Neural cell (in vitro differentiated cells): ENCODE measurements at regions not wholly inside any gene's neighbourhood (a gene's known extent, or its start where the extent isn't known, plus 50 kb on each side); places are given as distances from the start of the nearest gene placed in this dataset.

Experiments
- H2AFZ ChIP-seq: fragments of 200-600, 300-800 bp; sonication (generic), shearing (Covaris generic); 2 replicates; pipeline ENCODE4 v1.6.0; 2014; ENCODE audit warnings: low read depth, mild to moderate bottlenecking, antibody characterized with exemption, low read length, moderate library complexity
- H3F3A ChIP-seq: fragments of 200-600 bp; shearing (Covaris generic); 2 replicates; pipeline ENCODE4 v1.6.1; 2016; ENCODE audit warnings: mild to moderate bottlenecking, moderate library complexity, mixed read lengths, antibody characterized with exemption, low read length; ENCODE audit not compliant: insufficient read depth, poor library complexity, severe bottlenecking
- H3K27ac ChIP-seq: fragments of 200-600, 300-800 bp; sonication (generic), shearing (Covaris generic); 2 replicates; pipeline ENCODE4 v1.5.1; 2014; ENCODE audit warnings: mild to moderate bottlenecking, low read length, moderate library complexity
- H3K27me3 ChIP-seq: fragments of 300-800, 200-600 bp; sonication (generic), shearing (Covaris generic); 2 replicates; pipeline ENCODE4 v1.6.0; 2014; ENCODE audit warnings: mild to moderate bottlenecking, low read depth, low read length, moderate library complexity; ENCODE audit not compliant: insufficient read depth
- H3K36me3 ChIP-seq: fragments of 300-800, 200-600 bp; sonication (generic), shearing (Covaris generic); 2 replicates; pipeline ENCODE4 v1.5.1; 2014; ENCODE audit warnings: mild to moderate bottlenecking, antibody characterized with exemption, low read length, moderate library complexity; ENCODE audit not compliant: insufficient read depth
- H3K4me2 ChIP-seq: fragments of 300-800, 200-600 bp; sonication (generic), shearing (Covaris generic); 2 replicates; pipeline ENCODE4 v1.6.0; 2014; ENCODE audit warnings: mild to moderate bottlenecking, low read length
- H3K4me3 ChIP-seq: fragments of 300-800, 200-600 bp; sonication (generic), shearing (Covaris generic); 2 replicates; pipeline ENCODE4 v1.5.1; 2014; ENCODE audit warnings: mild to moderate bottlenecking, low read length, moderate library complexity
- H3K79me2 ChIP-seq: fragments of 200-600 bp; shearing (Covaris generic); replicated peaks from 2 replicates; pipeline ENCODE4 v1.6.0; 2014; ENCODE audit warnings: mild to moderate bottlenecking, low read length, moderate library complexity; ENCODE audit not compliant: insufficient read depth
- H3K9ac ChIP-seq: fragments of 300-800, 200-600 bp; sonication (generic), shearing (Covaris generic); 2 replicates; pipeline ENCODE4 v1.6.1; 2016; ENCODE audit warnings: mild to moderate bottlenecking, low read length, mixed read lengths
- H3K9me2 ChIP-seq: fragments of 200-600 bp; shearing (Covaris generic); 2 replicates; pipeline ENCODE4 v1.6.1; 2016; ENCODE audit warnings: mild to moderate bottlenecking, low read length, mixed read lengths; ENCODE audit not compliant: insufficient read depth
- H3K9me3 ChIP-seq: fragments of 200-600, 300-800 bp; sonication (generic), shearing (Covaris generic); 2 replicates; pipeline ENCODE4 v1.6.1; 2016; ENCODE audit warnings: mild to moderate bottlenecking, mixed run types, low read length, moderate library complexity, mixed read lengths
- H4K20me1 ChIP-seq: fragments of 200-600 bp; shearing (Covaris generic); 2 replicates; pipeline ENCODE4 v1.6.1; 2016; ENCODE audit warnings: mild to moderate bottlenecking, mixed run types; ENCODE audit not compliant: insufficient read depth
- EP300 ChIP-seq: fragments of 450-650 bp; conservative IDR thresholded peaks from 2 replicates; pipeline ENCODE4 v1.6.1; 2014; ENCODE audit warnings: antibody characterized with exemption, mild to moderate bottlenecking, moderate library complexity; ENCODE audit not compliant: poor library complexity, severe bottlenecking
- EZH2 ChIP-seq: fragments of 200-600, 300-800 bp; shearing (Covaris generic), sonication (generic); IDR thresholded peaks from 2 replicates; pipeline ENCODE4 v1.6.1; 2014; ENCODE audit warnings: antibody characterized with exemption, low read length, borderline replicate concordance, mild to moderate bottlenecking; ENCODE audit not compliant: insufficient read depth, poor library complexity, severe bottlenecking
- MXI1 ChIP-seq: fragments of 450-650 bp; conservative IDR thresholded peaks from 2 replicates; pipeline ENCODE4 v1.6.1; 2014; ENCODE audit warnings: antibody characterized with exemption, mild to moderate bottlenecking; ENCODE audit not compliant: poor library complexity, severe bottlenecking
- POLR2AphosphoS5 ChIP-seq: IDR thresholded peaks from 2 replicates; pipeline ENCODE4 v1.6.1; 2012
- RAD21 ChIP-seq: fragments of 450-650 bp; conservative IDR thresholded peaks from 2 replicates; pipeline ENCODE4 v1.6.1; 2014; ENCODE audit warnings: antibody characterized with exemption, mild to moderate bottlenecking, moderate library complexity
- SMC3 ChIP-seq: fragments of 450-650 bp; conservative IDR thresholded peaks from 2 replicates; pipeline ENCODE4 v1.6.1; 2014; ENCODE audit warnings: antibody characterized with exemption, mild to moderate bottlenecking, moderate library complexity; ENCODE audit not compliant: poor library complexity
- TAF1 ChIP-seq: IDR thresholded peaks from 2 replicates; pipeline ENCODE4 v1.6.1; 2012; ENCODE audit warnings: low read depth
- TF ChIP-seq, protein P1 (sequence below): fragments of 450-650 bp; IDR thresholded peaks from 2 replicates; pipeline ENCODE4 v1.5.1; 2014; ENCODE audit warnings: antibody characterized with exemption, mild to moderate bottlenecking, moderate library complexity; ENCODE audit not compliant: poor library complexity, severe bottlenecking
- TF ChIP-seq, protein P2 (sequence below): IDR thresholded peaks from 2 replicates; pipeline ENCODE4 v1.6.1; 2012; ENCODE audit warnings: borderline replicate concordance

DNA sequence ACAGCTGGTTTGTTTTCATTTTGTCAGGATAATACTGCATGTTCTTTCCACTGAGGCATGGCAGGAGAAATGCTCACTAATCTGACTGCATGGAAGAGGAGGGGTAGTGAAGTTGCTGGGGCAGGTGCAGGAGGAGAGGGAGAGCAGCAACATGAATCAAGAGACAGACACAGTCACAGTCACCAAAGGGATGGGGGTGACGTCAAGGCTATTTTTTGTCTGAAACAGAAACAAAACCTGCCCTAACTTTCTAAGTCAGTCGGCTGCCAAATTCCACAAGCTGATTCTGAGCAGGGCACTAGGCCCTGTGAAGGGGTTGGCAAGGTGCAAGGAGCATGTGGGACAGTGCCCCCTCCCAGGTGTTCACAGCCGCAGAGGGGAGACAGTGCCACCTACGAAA is 186.6 kb upstream of the NSMCE3 start:
- Histone ChIP-seq H3K9ac (no peak overlapping the region), H2AFZ (no peak overlapping the region), H3K36me3 (no peaks in the 10 kb centered on the region), H3K27me3 (no peaks in the 10 kb centered on the region), H3K27ac (no peak overlapping the region), H3F3A (no peaks in the 10 kb centered on the region), H3K9me2 (no peaks in the 10 kb centered on the region), H3K4me2 (no peak overlapping the region), H3K4me3 (no peak overlapping the region), H3K79me2 (no peaks in the 10 kb centered on the region), H4K20me1 (no peaks in the 10 kb centered on the region), H3K9me3 (no peaks in the 10 kb centered on the region)
- TF ChIP-seq RAD21 (no peak), POLR2AphosphoS5 (no peak), EP300 (no peak), MXI1 (no peak), TAF1 (no peak), SMC3 (no peak), EZH2 (no peak)
- TF ChIP-seq, protein P1, sequence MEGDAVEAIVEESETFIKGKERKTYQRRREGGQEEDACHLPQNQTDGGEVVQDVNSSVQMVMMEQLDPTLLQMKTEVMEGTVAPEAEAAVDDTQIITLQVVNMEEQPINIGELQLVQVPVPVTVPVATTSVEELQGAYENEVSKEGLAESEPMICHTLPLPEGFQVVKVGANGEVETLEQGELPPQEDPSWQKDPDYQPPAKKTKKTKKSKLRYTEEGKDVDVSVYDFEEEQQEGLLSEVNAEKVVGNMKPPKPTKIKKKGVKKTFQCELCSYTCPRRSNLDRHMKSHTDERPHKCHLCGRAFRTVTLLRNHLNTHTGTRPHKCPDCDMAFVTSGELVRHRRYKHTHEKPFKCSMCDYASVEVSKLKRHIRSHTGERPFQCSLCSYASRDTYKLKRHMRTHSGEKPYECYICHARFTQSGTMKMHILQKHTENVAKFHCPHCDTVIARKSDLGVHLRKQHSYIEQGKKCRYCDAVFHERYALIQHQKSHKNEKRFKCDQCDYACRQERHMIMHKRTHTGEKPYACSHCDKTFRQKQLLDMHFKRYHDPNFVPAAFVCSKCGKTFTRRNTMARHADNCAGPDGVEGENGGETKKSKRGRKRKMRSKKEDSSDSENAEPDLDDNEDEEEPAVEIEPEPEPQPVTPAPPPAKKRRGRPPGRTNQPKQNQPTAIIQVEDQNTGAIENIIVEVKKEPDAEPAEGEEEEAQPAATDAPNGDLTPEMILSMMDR = no peak
- TF ChIP-seq, protein P2, sequence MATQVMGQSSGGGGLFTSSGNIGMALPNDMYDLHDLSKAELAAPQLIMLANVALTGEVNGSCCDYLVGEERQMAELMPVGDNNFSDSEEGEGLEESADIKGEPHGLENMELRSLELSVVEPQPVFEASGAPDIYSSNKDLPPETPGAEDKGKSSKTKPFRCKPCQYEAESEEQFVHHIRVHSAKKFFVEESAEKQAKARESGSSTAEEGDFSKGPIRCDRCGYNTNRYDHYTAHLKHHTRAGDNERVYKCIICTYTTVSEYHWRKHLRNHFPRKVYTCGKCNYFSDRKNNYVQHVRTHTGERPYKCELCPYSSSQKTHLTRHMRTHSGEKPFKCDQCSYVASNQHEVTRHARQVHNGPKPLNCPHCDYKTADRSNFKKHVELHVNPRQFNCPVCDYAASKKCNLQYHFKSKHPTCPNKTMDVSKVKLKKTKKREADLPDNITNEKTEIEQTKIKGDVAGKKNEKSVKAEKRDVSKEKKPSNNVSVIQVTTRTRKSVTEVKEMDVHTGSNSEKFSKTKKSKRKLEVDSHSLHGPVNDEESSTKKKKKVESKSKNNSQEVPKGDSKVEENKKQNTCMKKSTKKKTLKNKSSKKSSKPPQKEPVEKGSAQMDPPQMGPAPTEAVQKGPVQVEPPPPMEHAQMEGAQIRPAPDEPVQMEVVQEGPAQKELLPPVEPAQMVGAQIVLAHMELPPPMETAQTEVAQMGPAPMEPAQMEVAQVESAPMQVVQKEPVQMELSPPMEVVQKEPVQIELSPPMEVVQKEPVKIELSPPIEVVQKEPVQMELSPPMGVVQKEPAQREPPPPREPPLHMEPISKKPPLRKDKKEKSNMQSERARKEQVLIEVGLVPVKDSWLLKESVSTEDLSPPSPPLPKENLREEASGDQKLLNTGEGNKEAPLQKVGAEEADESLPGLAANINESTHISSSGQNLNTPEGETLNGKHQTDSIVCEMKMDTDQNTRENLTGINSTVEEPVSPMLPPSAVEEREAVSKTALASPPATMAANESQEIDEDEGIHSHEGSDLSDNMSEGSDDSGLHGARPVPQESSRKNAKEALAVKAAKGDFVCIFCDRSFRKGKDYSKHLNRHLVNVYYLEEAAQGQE = no peak

DNA sequence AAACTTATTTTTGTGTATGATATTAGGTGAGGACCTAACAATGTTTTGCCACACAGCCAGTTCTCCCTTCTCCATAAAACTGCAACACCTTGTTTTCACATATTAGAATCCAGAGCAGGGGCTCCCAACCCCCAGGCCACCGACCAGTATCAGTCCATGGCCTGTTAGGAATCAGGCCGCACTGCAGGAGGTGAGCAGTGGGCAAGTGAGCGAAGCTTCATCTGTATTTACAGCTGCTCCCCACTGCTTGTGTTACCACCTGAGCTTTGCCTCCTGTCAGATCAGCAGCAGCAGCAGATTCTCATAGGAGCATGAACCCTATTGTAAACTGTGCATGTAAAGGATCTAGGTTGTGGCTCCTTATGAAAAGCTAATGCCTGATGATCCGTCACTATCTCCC is 185.9 kb upstream of the NSMCE3 start:
- Histone ChIP-seq H3K27me3 (no peaks in the 10 kb centered on the region), H4K20me1 (no peaks in the 10 kb centered on the region), H3K4me2 (no peak overlapping the region), H3K9ac (no peak overlapping the region), H3K4me3 (no peak overlapping the region), H3K9me3 (no peaks in the 10 kb centered on the region), H3F3A (no peaks in the 10 kb centered on the region), H3K79me2 (no peaks in the 10 kb centered on the region), H2AFZ (no peak overlapping the region), H3K9me2 (no peaks in the 10 kb centered on the region), H3K36me3 (no peaks in the 10 kb centered on the region), H3K27ac (no peak overlapping the region)
- TF ChIP-seq EZH2 = no peak
- no peak for TF ChIP-seq TAF1
- TF ChIP-seq RAD21 = no peak
- no peak for TF ChIP-seq MXI1
- TF ChIP-seq SMC3 = no peak
- TF ChIP-seq POLR2AphosphoS5 = no peak
- TF ChIP-seq, protein P1 = no peak
- TF ChIP-seq, protein P2 = no peak
- TF ChIP-seq EP300 = no peak
